Mucosa of rectum (tissue), 2 donors: ENCODE measurements at regions not wholly inside any gene's neighbourhood (a gene's known extent, or its start where the extent isn't known, plus 50 kb on each side); places are given as distances from the start of the nearest gene placed in this dataset.

Experiments
- H3K27ac ChIP-seq, 2 donors: one replicate each; pipeline ENCODE4 v1.7.0; 2013; ENCODE audit warnings: inconsistent platforms in 2 of 2, low read depth in 2 of 2, low read length in 2 of 2
- H3K27me3 ChIP-seq, 2 donors: one replicate each; pipeline ENCODE4 v1.7.0; 2013; ENCODE audit warnings: low read length in 2 of 2; ENCODE audit not compliant: control insufficient read depth in 2 of 2, insufficient read depth in 2 of 2
- H3K36me3 ChIP-seq, 2 donors: one replicate each; pipeline ENCODE4 v1.7.0; 2013; ENCODE audit warnings: low read length in 2 of 2; ENCODE audit not compliant: control insufficient read depth in 2 of 2, insufficient read depth in 2 of 2
- H3K4me1 ChIP-seq, 2 donors: one replicate each; pipeline ENCODE4 v1.7.0; 2013; ENCODE audit warnings: low read length in 2 of 2, mild to moderate bottlenecking in 1 of 2; ENCODE audit not compliant: control insufficient read depth in 2 of 2, insufficient read depth in 2 of 2
- H3K4me3 ChIP-seq, 2 donors: one replicate each; pipeline ENCODE4 v1.7.0; 2013; ENCODE audit warnings: low read length in 2 of 2
- H3K9ac ChIP-seq, 2 donors: one replicate each; pipeline ENCODE4 v1.7.0; 2013; ENCODE audit warnings: low read length in 2 of 2, low read depth in 1 of 2, mild to moderate bottlenecking in 1 of 2
- H3K9me3 ChIP-seq, 2 donors: one replicate each; pipeline ENCODE4 v1.7.0; 2013; ENCODE audit warnings: low read length in 2 of 2; ENCODE audit not compliant: control insufficient read depth in 2 of 2
- donor health status: healthy.
- donor health status: Normal muscosa, but diverticular disease.

DNA sequence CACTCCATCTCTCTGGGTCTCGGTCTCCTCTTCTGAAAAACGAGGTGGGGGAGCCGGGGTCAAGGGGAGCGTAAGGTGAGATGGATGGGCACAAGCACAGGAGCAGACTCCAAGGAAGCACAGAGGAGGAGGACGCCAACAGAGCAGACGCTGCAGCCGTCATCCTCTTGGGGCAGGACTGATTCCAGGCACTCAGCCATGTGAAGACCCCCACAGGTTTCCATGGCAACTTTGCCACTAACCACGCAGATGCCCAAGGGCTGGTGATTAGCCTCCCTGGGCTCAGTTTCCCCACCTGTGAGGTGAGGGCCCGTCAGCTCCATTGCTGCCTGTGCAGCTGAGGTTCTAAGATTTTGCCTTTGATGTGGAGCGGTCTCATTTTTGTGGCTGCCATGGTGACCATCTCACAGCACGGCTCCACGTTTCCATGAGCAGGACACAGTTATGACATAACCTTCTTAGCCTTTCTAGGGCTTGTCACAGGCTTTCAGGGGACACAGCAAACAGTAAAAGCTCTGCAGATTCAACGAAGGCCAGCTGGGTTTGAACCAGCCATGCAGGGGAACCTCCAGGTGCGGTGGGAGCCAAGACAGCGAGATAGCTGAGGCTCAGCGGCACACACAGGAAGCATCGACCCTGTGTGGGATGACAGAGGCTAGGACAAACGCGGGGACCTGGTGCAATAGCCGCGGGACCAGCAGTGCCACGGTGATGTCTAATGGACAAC lies 170.3 kb downstream of the NUP210 start:
- H3K4me1 ChIP-seq, result no peaks in the 10 kb centered on the region
- peaks cover 0 to 2% of the 10 kb centered on the region in 2 donors for H3K27me3 ChIP-seq
- no peak overlapping the region for H3K9ac ChIP-seq
- no peaks in the 10 kb centered on the region for H3K9me3 ChIP-seq
- no peaks in the 10 kb centered on the region for H3K36me3 ChIP-seq
- H3K4me3 ChIP-seq, result no peak overlapping the region
- H3K27ac ChIP-seq, result no peak overlapping the region

DNA sequence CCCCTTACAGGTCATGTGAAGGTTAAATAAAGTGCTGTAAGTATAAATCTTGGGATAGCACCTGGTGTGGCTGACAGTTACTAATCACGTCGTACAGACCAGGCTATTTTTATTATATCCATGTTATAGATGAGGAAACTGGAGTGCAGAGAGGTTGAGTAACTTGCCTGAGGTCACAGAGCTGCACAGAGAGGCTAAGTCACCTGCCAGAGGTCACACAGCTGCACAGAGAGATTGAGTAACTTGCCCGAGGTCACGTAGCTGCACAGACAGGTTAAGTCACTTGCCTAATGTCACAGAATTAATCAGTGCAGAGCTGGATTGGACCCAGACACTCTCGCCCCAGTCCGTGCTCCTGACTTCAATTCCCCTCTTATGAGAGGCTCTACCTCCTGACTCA lies 171.5 kb downstream of the NUP210 start:
- Histone ChIP-seq H3K9me3 (no peaks in the 10 kb centered on the region), H3K36me3 (no peaks in the 10 kb centered on the region), H3K4me3 (no peak overlapping the region)

DNA sequence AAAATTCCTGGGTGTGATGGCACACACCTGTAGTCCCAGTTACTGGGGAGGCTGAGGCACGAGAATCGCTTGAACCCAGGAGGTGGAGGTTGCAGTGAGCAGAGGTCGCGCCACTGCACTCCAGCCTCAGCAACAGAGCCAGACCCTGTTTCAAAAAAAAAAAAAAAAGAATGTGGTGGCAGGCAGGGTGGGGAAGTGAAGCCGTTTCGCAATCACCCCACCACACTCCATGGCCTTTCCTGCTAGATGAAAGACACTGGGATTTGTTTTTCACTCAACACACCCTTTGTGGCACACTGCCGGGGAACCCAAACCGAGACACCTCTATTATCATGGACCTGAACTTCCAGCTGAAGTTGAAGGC lies 172.4 kb upstream of the IQSEC1 start:
- Histone ChIP-seq H3K9me3 (no peaks in the 10 kb centered on the region), H3K4me3 (no peak overlapping the region), H3K36me3 (no peaks in the 10 kb centered on the region), H3K9ac (no peak overlapping the region), H3K27me3 (peaks cover 0 to 2% of the 10 kb centered on the region in 2 donors), H3K4me1 (no peaks in the 10 kb centered on the region), H3K27ac (no peak overlapping the region)

More for the DNA sequence above, 171.5 kb downstream of the NUP210 start:
- H3K27ac ChIP-seq, result no peak overlapping the region
- no peak overlapping the region for H3K9ac ChIP-seq
- no peaks in the 10 kb centered on the region for H3K4me1 ChIP-seq
- H3K27me3 ChIP-seq, result peaks cover 0 to 2% of the 10 kb centered on the region in 2 donors

DNA sequence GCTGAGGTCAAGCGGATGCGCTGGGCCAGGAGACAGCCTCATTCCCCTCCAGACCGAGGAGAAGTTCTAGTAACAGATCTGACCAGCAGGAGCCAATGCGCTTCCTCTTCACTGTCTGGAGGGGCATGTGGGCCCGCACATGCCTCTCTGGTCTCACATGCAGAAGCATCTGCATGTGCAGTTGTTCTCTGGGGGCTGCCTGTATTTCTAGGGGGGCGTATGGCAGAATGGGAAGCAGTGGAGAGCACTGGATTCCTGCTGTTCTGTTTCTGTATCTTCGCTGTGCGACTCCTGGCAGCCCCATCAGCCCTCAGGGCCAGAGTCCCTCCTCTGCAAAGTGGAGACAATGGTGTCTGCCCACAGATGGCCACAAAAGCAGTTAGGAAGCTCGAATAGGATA lies 170.4 kb upstream of the IQSEC1 start:
- Histone ChIP-seq H3K27me3 (peaks cover 0 to 2% of the 10 kb centered on the region in 2 donors), H3K36me3 (no peaks in the 10 kb centered on the region), H3K4me1 (no peaks in the 10 kb centered on the region), H3K4me3 (no peak overlapping the region), H3K9me3 (no peaks in the 10 kb centered on the region), H3K9ac (no peak overlapping the region), H3K27ac (no peak overlapping the region)

DNA sequence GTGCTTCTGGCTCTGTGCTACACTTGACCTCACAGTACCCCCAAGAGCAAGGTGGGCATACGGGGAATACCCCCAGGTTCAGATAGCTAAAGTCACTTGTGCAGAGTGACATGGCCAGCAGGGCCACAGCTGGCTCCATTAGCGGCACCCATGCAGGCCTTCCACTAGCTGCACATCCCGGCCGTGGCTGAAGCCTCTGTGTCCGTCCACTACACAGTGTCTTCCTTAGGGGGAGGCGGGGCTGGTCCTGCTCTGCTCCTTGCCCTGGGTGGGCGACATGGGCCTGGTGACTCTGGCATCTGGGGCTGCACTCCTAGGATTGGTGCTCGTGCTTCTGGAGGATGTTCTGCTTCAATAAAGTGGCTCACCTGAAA lies 169.1 kb upstream of the IQSEC1 start:
- H3K9ac ChIP-seq, result no peak overlapping the region
- no peak overlapping the region for H3K4me3 ChIP-seq
- peaks cover 0 to 2% of the 10 kb centered on the region in 2 donors for H3K27me3 ChIP-seq
- no peaks in the 10 kb centered on the region for H3K9me3 ChIP-seq
- H3K36me3 ChIP-seq, result no peaks in the 10 kb centered on the region
- no peak overlapping the region for H3K27ac ChIP-seq
- no peaks in the 10 kb centered on the region for H3K4me1 ChIP-seq

DNA sequence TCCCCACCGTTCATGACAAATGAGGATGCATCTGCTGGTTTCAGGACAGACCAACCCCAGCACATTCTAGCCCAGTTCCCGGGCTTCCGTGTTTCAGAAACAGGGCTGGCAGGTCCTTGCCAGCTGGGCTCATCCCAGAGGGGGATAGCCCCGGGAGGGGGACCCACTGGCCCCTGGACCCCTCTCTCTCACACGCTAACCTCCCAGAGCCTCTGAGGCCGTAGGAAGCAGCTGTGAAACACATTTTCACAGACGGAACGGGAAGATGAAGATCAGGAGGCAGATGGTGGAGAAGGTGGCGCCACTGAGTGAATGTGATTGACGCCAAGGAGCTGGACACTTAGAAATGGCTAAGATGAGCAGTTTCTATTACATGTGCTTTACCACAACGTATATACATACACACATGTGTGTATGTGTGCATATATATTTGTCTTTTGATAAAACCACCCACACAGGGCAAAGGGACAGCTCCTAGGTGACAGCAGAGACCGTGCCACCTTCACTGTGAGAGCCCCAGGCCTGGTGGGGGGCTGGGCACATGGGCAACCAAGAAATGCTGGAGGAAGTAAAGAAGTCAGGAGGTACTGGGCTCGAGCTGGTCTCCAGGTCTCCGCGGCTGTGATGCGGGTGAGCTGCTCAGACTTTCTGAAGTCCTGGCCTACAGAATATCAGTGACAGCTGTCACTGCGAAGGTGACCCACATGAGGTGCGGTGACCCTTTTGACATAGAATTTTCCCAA lies 168.6 kb upstream of the IQSEC1 start:
- no peaks in the 10 kb centered on the region for H3K36me3 ChIP-seq

DNA sequence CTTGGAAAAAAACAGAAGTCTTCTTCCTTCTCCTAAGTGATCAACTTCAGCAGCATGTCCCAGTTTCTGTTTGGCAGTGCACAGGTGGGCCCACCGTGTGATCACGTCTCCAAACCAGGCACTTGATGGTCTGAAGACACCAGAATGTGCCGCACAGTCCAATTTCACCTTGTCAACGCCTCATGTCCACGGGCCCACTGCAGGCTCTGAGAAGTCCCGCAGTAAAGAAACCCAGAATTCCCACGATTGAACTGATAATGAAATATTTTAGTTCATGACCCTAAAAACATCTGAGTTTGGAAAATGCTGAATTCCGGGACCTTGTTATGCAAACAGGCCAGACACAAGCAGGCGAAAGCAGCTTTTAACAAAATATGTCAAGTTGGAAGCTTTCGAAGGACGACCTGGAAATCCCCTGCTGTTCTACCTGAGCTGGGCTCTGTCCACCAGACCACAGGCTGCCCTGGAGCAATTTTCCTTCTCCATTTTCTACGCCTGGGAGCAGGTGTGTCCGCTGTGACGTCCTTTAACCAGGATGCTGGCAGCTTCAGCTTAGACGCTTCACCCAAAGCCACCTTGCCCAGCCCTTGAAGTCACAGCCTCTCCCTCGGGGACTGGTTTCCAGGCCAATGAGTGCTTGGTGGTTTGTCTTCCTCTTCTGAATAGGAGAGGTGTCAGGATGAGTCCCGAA lies 167.8 kb upstream of the IQSEC1 start:
- no peak overlapping the region for H3K9ac ChIP-seq
- H3K4me3 ChIP-seq, result no peak overlapping the region
- no peaks in the 10 kb centered on the region for H3K4me1 ChIP-seq
- H3K27me3 ChIP-seq, result peaks cover 0 to 2% of the 10 kb centered on the region in 2 donors
- H3K9me3 ChIP-seq, result no peaks in the 10 kb centered on the region
- no peak overlapping the region for H3K27ac ChIP-seq
- H3K36me3 ChIP-seq, result no peaks in the 10 kb centered on the region

More for the DNA sequence above, 168.6 kb upstream of the IQSEC1 start:
- Histone ChIP-seq H3K9ac (no peak overlapping the region), H3K27ac (no peak overlapping the region), H3K9me3 (no peaks in the 10 kb centered on the region), H3K4me3 (no peak overlapping the region), H3K27me3 (peaks cover 0 to 2% of the 10 kb centered on the region in 2 donors), H3K4me1 (no peaks in the 10 kb centered on the region)

DNA sequence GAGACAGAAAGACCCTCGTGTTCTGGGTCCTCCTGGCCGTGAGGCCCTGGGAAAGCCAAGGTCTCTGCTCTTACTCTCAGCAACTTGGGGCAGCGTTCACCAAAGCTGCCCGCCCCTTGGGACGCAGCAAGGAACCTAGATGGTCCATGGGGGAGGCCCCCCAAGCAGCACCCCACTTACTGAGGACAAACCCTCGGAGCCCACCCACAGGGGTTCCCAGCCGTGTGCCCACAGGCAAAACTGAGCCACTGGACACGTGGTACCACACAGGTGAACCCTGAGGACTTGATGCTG lies 166.2 kb upstream of the IQSEC1 start:
- H3K4me1 ChIP-seq, result no peaks in the 10 kb centered on the region
- no peak overlapping the region for H3K9ac ChIP-seq
- peaks cover 0 to 5% of the 10 kb centered on the region in 2 donors for H3K27me3 ChIP-seq
- no peaks in the 10 kb centered on the region for H3K36me3 ChIP-seq
- no peak overlapping the region for H3K4me3 ChIP-seq
- no peak overlapping the region for H3K27ac ChIP-seq
- H3K9me3 ChIP-seq, result no peaks in the 10 kb centered on the region

DNA sequence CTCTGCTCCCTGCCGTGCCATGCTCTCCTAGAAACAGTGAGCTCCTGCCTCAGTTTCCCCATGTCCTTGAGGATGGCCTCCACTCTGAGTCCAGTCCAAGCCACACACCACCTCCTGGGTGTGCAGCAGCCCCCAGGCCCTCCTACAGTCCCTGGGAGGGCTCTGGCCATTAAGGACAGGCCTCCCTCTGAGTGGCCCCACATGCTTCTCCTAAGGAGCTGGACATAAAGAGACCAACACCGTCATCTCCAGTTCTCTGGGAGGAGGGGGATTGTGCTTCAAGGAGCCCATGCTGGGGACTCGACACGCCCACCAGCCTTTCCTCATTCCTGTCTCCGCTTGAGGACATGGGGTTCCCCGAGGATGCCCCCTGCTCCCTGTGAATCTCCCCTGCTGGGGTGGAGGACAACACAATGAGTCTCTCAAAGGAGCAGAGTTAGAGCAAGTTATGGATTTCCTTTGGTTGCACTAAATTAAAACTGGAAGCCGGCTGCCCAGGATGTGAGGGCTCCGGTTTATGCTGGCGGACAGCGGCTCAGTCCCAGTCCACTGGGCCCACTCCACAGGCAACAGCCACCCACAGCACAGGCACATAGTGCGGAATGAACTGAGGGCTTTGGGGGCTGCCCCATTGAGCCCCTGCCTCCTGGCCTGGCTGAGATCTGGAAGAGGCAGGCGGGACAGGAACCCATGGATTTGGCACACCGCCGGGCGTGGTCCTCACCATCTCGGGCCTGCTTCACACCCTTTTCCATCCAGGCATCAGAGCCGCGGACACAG lies 165.6 kb upstream of the IQSEC1 start:
- Histone ChIP-seq H3K9ac (no peak overlapping the region), H3K27me3 (peaks cover 0 to 5% of the 10 kb centered on the region in 2 donors), H3K9me3 (no peaks in the 10 kb centered on the region), H3K4me3 (no peak overlapping the region), H3K4me1 (no peaks in the 10 kb centered on the region), H3K27ac (no peak overlapping the region), H3K36me3 (no peaks in the 10 kb centered on the region)
